ENCODE measurements at regions not wholly inside any gene's neighbourhood (a gene's known extent, or its start where the extent isn't known, plus 50 kb on each side); places are given as distances from the start of the nearest gene placed in this dataset.

- TF ChIP-seq, protein P1, sequence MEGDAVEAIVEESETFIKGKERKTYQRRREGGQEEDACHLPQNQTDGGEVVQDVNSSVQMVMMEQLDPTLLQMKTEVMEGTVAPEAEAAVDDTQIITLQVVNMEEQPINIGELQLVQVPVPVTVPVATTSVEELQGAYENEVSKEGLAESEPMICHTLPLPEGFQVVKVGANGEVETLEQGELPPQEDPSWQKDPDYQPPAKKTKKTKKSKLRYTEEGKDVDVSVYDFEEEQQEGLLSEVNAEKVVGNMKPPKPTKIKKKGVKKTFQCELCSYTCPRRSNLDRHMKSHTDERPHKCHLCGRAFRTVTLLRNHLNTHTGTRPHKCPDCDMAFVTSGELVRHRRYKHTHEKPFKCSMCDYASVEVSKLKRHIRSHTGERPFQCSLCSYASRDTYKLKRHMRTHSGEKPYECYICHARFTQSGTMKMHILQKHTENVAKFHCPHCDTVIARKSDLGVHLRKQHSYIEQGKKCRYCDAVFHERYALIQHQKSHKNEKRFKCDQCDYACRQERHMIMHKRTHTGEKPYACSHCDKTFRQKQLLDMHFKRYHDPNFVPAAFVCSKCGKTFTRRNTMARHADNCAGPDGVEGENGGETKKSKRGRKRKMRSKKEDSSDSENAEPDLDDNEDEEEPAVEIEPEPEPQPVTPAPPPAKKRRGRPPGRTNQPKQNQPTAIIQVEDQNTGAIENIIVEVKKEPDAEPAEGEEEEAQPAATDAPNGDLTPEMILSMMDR (IDR thresholded peaks at IDR 0.05; ENCODE audit: control insufficient read depth, insufficient read depth, low read depth, low read length, missing control alignments), result no peak
- no peak overlapping the region for H3K4me3 ChIP-seq (ENCODE audit: control insufficient read depth, low read depth, low read length)
- no peak for DNase-seq (ENCODE audit: low read depth)
These were observed 425.2 kb downstream of the PCNX1 start for GRCh38 chr14:71332476-71332875.

- no peak overlapping the region for H3K4me3 ChIP-seq (ENCODE audit: control insufficient read depth, low read depth, low read length)
- no peak for DNase-seq (ENCODE audit: low read depth)
- TF ChIP-seq, protein P1 (IDR thresholded peaks at IDR 0.05; ENCODE audit: control insufficient read depth, insufficient read depth, low read depth, low read length, missing control alignments), result no peak
These were observed 426.4 kb downstream of the PCNX1 start for GRCh38 chr14:71333705-71334104.

- no peak for DNase-seq (ENCODE audit: low read depth)
- TF ChIP-seq, protein P1 (IDR thresholded peaks at IDR 0.05; ENCODE audit: control insufficient read depth, insufficient read depth, low read depth, low read length, missing control alignments), result no peak
- H3K4me3 ChIP-seq (ENCODE audit: control insufficient read depth, low read depth, low read length), result no peak overlapping the region
These were observed 429.4 kb downstream of the PCNX1 start for GRCh38 chr14:71336489-71337192.

DNA sequence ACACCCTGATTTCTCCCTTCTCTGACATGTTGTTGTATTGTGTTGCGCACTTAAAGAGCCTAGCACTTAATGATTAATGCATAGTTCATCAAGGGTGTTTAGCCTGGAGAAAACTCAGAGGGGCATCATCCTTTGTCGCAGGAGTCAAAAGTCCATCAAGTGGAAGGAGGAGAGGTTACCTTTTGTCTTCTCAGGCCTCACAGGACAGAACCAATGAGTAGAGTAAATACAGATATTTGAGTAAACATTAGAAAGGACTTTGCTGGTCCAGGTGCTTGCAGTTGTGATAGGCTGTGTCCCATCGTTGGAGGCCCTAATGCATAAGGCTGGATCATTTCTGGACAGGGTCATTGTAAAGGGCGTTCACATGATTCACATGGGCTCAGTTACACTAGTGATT lies 430.9 kb downstream of the PCNX1 start:
- DNase-seq (ENCODE audit: low read depth), result no peak
- TF ChIP-seq, protein P1 (IDR thresholded peaks at IDR 0.05; ENCODE audit: control insufficient read depth, insufficient read depth, low read depth, low read length, missing control alignments), result no peak
- H3K4me3 ChIP-seq (ENCODE audit: control insufficient read depth, low read depth, low read length), result no peak overlapping the region

DNA sequence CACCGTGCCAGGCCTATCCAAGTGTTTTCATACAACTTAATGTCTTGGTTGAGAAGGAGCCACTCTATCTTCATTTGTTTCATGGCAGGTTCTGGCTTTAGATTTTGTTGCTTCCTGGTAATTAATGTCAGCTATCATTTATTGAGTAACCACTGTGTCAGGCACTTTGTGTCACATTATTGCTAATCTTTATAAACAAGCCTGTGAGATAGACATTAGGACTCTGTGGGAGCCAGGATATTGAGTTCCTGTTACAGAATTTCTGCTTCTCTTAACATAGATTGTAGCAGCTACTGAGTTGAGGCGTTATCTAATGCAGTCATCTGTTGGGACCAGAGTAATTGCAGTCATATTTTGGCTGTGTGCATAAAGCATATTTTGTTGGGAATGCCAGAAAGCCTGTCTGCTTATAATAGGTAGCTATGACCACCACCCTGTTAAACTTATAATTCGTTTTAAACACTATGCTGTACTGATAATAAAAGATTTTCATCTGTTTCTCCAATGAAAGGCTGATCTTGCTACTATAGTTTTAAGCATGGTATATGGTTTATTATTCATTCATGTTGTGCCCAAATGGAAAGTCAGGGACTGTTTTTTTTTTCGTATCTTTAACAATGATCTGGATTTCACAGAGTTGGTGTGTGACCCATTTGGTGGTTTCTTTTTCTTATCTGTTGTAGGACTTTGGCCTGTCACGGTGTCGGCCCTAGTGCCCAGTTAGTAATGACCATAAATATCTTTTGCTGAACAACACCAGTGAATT lies 432.6 kb downstream of the PCNX1 start:
- H3K4me3 ChIP-seq (ENCODE audit: control insufficient read depth, low read depth, low read length), result no peak overlapping the region
- TF ChIP-seq, protein P1 (IDR thresholded peaks at IDR 0.05; ENCODE audit: control insufficient read depth, insufficient read depth, low read depth, low read length, missing control alignments), result no peak
- DNase-seq (ENCODE audit: low read depth), result no peak

DNA sequence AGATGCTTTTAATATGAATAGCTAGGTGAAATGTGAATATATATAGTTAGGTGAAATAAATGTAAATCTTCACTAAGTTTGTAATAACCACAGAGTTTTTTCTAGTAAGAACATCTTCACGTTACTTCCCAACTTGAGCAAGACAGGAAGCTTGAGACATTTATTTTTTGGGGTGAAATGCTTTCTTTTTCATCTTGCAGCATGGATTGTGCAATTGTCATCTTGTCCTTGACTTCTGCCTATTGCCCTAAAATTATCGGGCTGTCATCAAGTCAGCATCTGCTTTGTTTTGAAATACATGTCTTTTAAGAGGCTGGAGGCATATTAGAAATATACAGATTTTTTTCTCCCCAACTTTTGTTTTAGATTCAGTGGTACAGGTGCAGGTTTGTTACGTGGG lies 433.9 kb downstream of the PCNX1 start:
- TF ChIP-seq, protein P1 (IDR thresholded peaks at IDR 0.05; ENCODE audit: control insufficient read depth, insufficient read depth, low read depth, low read length, missing control alignments), result no peak
- DNase-seq (ENCODE audit: low read depth), result no peak
- H3K4me3 ChIP-seq (ENCODE audit: control insufficient read depth, low read depth, low read length), result no peak overlapping the region

All from AG09309 (cell line).